DMS153 treated with DMSO at 0.1 percent for 48 hours (cell line): ENCODE measurements at regions not wholly inside any gene's neighbourhood (a gene's known extent, or its start where the extent isn't known, plus 50 kb on each side); places are given as distances from the start of the nearest gene placed in this dataset.
"Not testable (repeated sequence)": the region's sequence is repeated elsewhere in the genome, so short reads cannot be mapped to it uniquely, and the experiment has no call there.

Experiments
- DNase-seq: peaks from one replicate; lab custom pipeline; 2025; ENCODE audit not compliant: unreplicated experiment; lab: John Stamatoyannopoulos, UW

- DNase-seq, result no peak
Measured at GRCh38 chr5:50343715-50344114, 97.4 kb downstream of the EMB start.

GRCh38 chr5:50340757-50341156 lies 100.3 kb downstream of the EMB start:
- no peak for DNase-seq

- DNase-seq, result not testable (repeated sequence)
Measured at GRCh38 chr5:50330633-50331032, 110.5 kb downstream of the EMB start.

GRCh38 chr5:50328193-50328729 lies 112.8 kb downstream of the EMB start:
- DNase-seq, result no peak

GRCh38 chr5:50325237-50325832 lies 115.8 kb downstream of the EMB start:
- peak; percentile 7 for DNase-seq

GRCh38 chr5:50320131-50320749 lies 120.8 kb downstream of the EMB start:
- DNase-seq, result peak; percentile 8

GRCh38 chr5:50318220-50318619 lies 122.9 kb downstream of the EMB start:
- no peak for DNase-seq

GRCh38 chr5:50306488-50306887 lies 134.6 kb downstream of the EMB start:
- not testable (repeated sequence) for DNase-seq

- DNase-seq, result no peak
Measured at GRCh38 chr5:50302815-50303490, 138.1 kb downstream of the EMB start.

- DNase-seq, result no peak
Measured at GRCh38 chr5:50301756-50302155, 139.3 kb downstream of the EMB start.

GRCh38 chr5:50300878-50301277 lies 140.2 kb downstream of the EMB start:
- no peak for DNase-seq

- no peak for DNase-seq
Measured at GRCh38 chr5:50299896-50300295, 141.2 kb downstream of the EMB start.

- DNase-seq, result no peak
Measured at GRCh38 chr5:50292735-50293394, 148.2 kb downstream of the EMB start.

GRCh38 chr5:50280461-50280860 lies 160.6 kb downstream of the EMB start:
- not testable (repeated sequence) for DNase-seq
